22Rv1 (cell line): ENCODE measurements at regions not wholly inside any gene's neighbourhood (a gene's known extent, or its start where the extent isn't known, plus 50 kb on each side); places are given as distances from the start of the nearest gene placed in this dataset.

Source experiments
- CTCF ChIP-seq: fragments of 450-650 bp; IDR thresholded peaks from 2 replicates; pipeline ENCODE4 v1.5.1; 2017; ENCODE audit warnings: mild to moderate bottlenecking
- ZFX ChIP-seq: fragments of 450-650 bp; IDR thresholded peaks from 2 replicates; pipeline ENCODE4 v1.6.1; 2017; ENCODE audit warnings: antibody characterized with exemption, borderline replicate concordance

- no peak for TF ChIP-seq CTCF
- no peak for TF ChIP-seq ZFX
Measured at GRCh38 chr5:125611541-125611940, 811.7 kb upstream of the GRAMD2B start.
